Type B pancreatic cell (in vitro differentiated cells): ENCODE measurements at regions not wholly inside any gene's neighbourhood (a gene's known extent, or its start where the extent isn't known, plus 50 kb on each side); places are given as distances from the start of the nearest gene placed in this dataset.

Experiments
- DNase-seq: peaks from one replicate; pipeline ENCODE4 v3.0.0; 2021; ENCODE audit warnings: mixed read lengths; ENCODE audit not compliant: unreplicated experiment; ENCODE audit errors: extremely low spot score
- H3K27ac Mint-ChIP-seq: 2 replicates; pipeline ENCODE4 v1.8.0; 2021; ENCODE audit warnings: mild to moderate bottlenecking, mixed read lengths
- H3K27me3 Mint-ChIP-seq: 2 replicates; pipeline ENCODE4 v1.8.0; 2021; ENCODE audit warnings: mixed read lengths
- H3K36me3 Mint-ChIP-seq: 2 replicates; pipeline ENCODE4 v1.8.0; 2021; ENCODE audit warnings: mixed read lengths
- H3K4me1 Mint-ChIP-seq: one replicate; pipeline ENCODE4 v1.8.0; 2021; ENCODE audit warnings: mixed read lengths; ENCODE audit not compliant: unreplicated experiment
- H3K4me3 Mint-ChIP-seq: 2 replicates; pipeline ENCODE4 v1.8.0; 2021; ENCODE audit warnings: mild to moderate bottlenecking, mixed read lengths
- H3K9me3 Mint-ChIP-seq: 2 replicates; pipeline ENCODE4 v1.8.0; 2021; ENCODE audit warnings: mixed read lengths
- CTCF ChIP-seq: fragments of 200-600 bp; sonication (generic); conservative IDR thresholded peaks from 2 replicates; pipeline ENCODE4 v1.5.0; 2021; ENCODE audit warnings: antibody characterized with exemption, mild to moderate bottlenecking

- H3K4me1 Mint-ChIP-seq, result no peaks in the 10 kb centered on the region
- no peak for DNase-seq
- peaks cover 26% of the 10 kb centered on the region for H3K27me3 Mint-ChIP-seq
- H3K36me3 Mint-ChIP-seq, result no peaks in the 10 kb centered on the region
- no peak overlapping the region for H3K27ac Mint-ChIP-seq
- H3K9me3 Mint-ChIP-seq, result no peaks in the 10 kb centered on the region
- no peak for TF ChIP-seq CTCF
- H3K4me3 Mint-ChIP-seq, result no peak overlapping the region
Measured at GRCh38 chr2:104368089-104368488, 485.8 kb upstream of the POU3F3 start.

DNA sequence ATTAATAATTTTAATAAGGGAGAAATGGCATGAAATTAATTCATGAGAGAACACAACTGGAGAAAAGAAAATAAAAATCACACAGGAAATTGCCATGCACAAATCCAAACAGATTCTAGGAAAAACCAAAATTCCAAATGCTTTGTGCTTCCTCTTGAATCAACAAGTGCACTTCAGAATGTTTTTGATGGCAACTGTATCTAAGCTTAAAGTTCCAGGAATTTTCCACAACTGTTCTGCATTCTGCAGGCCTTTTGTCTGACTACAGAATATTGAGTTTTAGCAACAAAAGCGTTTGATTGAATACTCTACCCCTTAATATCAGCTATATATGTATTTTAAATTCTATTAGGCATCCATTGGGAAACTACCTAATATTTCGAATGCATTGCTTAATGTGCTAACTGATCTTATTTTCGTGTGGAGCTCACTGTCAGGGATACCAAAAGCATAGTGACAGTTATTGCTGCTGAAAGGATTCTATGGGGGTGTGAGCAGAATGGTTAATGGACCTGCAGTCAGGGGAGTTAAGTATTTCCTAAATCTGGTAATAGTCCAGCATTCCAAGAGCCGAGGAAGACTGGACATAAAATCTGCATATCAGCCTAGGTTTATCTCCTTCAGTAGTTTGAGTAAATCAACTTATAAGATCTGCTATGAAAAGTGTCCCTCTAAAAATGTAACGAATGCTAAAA is 482.7 kb upstream of the POU3F3 start:
- no peak overlapping the region for H3K4me3 Mint-ChIP-seq
- no peaks in the 10 kb centered on the region for H3K36me3 Mint-ChIP-seq
- no peaks in the 10 kb centered on the region for H3K4me1 Mint-ChIP-seq
- no peak overlapping the region for H3K27ac Mint-ChIP-seq
- no peak for TF ChIP-seq CTCF
- peaks cover 32% of the 10 kb centered on the region for H3K27me3 Mint-ChIP-seq
- DNase-seq, result no peak
- no peaks in the 10 kb centered on the region for H3K9me3 Mint-ChIP-seq

DNA sequence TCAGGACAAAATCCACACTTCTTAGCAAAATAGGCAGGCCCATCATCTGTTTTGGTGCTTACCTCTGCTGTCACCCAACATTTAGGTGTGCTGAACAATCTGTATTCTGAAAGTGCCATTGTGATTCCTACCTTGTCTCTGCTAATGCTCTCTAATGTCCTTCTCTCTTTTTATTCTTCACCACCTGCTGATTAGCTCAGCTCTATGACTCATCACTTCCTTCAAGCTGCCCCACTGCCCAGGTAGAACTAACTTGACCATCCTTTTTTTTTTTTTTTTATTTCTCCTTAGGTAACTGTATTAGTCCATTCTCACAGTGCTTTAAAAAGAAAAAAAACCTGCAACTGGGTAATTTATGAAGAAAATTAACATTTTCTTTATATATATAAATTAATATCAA is 478.7 kb upstream of the POU3F3 start:
- H3K4me3 Mint-ChIP-seq, result no peak overlapping the region
- no peaks in the 10 kb centered on the region for H3K4me1 Mint-ChIP-seq
- TF ChIP-seq CTCF, result no peak
- no peaks in the 10 kb centered on the region for H3K9me3 Mint-ChIP-seq
- no peaks in the 10 kb centered on the region for H3K36me3 Mint-ChIP-seq
- H3K27me3 Mint-ChIP-seq, result peaks cover 24% of the 10 kb centered on the region
- DNase-seq, result no peak
- no peak overlapping the region for H3K27ac Mint-ChIP-seq

DNA sequence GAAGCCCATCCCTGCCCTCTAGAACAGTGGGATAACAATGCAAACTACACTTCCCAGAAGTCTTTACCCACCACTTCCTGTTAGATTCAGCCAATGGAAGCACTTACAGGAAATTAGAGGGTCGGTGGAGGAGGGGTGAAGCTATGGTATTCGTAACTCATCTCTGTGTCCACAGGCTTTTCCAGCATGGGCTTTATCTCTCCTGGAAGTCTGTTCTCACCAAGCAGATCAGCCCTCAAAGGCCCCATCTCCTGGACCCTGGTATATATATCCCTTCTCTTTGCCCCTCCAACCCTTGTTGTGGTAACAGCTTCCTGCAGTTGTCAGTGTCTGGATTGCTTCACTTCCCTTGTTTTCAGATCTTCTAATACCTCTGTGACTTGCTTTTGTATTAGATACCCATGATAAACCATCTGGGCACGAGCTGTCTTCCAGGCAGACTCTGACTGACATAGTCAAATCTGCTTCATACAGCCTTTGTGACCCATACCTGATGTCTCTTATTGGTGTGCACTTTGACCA is 475.0 kb upstream of the POU3F3 start:
- no peaks in the 10 kb centered on the region for H3K9me3 Mint-ChIP-seq
- peak overlapping the region; percentile 84 for H3K4me3 Mint-ChIP-seq
- no peak for DNase-seq
- peak overlapping the region; percentile 32 for H3K27ac Mint-ChIP-seq
- no peaks in the 10 kb centered on the region for H3K4me1 Mint-ChIP-seq
- H3K27me3 Mint-ChIP-seq, result peaks cover 27% of the 10 kb centered on the region
- no peak for TF ChIP-seq CTCF
- H3K36me3 Mint-ChIP-seq, result no peaks in the 10 kb centered on the region

DNA sequence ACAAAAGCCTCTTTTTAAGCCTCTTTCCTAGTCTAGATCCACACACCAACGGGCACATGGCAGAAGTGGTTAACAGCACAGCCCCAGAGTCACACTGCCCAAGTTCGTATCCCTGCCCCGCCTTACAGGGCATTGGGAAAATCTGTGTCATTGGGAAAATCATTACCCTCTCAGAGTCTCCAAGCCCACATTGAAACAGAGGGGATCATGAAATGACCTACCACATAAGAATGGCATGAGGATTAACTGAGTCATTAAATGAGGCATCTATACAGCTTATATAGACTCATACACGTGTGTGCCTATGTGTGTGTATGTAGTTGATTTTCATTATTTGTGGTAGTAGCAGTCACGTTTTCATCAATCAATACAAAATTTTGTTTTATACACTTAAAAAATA is 469.0 kb upstream of the POU3F3 start:
- H3K27me3 Mint-ChIP-seq, result peaks cover 36% of the 10 kb centered on the region
- no peak for TF ChIP-seq CTCF

More for the DNA sequence above, 469.0 kb upstream of the POU3F3 start:
- no peaks in the 10 kb centered on the region for H3K4me1 Mint-ChIP-seq
- no peak overlapping the region for H3K4me3 Mint-ChIP-seq
- no peak for DNase-seq
- no peaks in the 10 kb centered on the region for H3K9me3 Mint-ChIP-seq
- H3K27ac Mint-ChIP-seq, result no peak overlapping the region
- no peaks in the 10 kb centered on the region for H3K36me3 Mint-ChIP-seq
